ENCODE measurements at regions not wholly inside any gene's neighbourhood (a gene's known extent, or its start where the extent isn't known, plus 50 kb on each side); places are given as distances from the start of the nearest gene placed in this dataset.

DNA sequence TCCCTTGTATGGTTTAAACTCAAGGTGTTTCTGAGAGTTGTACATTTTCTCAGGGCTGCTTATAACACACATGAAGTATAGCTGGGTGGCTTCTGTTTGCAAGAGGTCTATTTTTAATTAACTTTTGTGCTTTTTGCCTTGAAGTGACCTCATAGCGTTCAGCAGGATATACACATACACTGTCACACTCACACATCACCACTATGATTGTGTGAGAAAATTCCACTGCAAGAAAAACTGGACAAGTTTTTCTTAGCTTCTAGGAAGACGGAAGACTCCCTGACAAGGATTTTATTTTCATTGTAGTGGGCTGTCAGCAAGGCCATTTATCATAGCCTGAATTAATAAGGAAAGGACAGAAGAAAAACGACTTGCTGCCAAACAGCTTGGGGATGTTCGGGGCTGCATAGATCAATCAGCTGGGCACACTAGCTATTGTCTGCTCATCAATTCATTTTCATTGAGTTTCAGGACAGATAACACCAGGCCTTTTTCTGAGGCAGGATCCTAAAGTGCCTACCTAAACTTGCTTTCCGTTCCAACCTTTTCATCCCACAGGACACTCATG, 192.8 kb upstream of the CRBN start:
- no peak overlapping the region for H3K4me2 ChIP-seq (ENCODE audit: insufficient read depth, low read length)
- no peaks in the 10 kb centered on the region for H3K4me1 ChIP-seq (replicated peaks in 1 of 2; ENCODE audit: control insufficient read depth in 2 of 2, insufficient read depth in 2 of 2, low read length in 2 of 2)
- ChIA-PET POLR2A (no interaction called here), CTCF (ENCODE audit: low intra/inter-chr PET ratio) (no interaction called here)
- 0 out of 2 replicates have a peak, but pooled peaks cover 1% of the 10 kb centered on the region for H3K9me3 ChIP-seq (replicated peaks; ENCODE audit: control insufficient read depth, insufficient read depth, low read depth, low read length)
- no TSS peak for BruUV-seq (replicated peaks)
- H3K4me3 ChIP-seq, result no peak overlapping the region
- no peaks in the 10 kb centered on the region for H3K36me3 ChIP-seq (ENCODE audit: control insufficient read depth, insufficient read depth, low read length)
- intact Hi-C loops (cut with micrococcal nuclease), result no loop called here
- no peaks in the 10 kb centered on the region for H3K9me1 ChIP-seq (ENCODE audit: control insufficient read depth, insufficient read depth, low read length)
- in situ Hi-C loops (cut with MboI), result no loop called here
- no peaks in the 10 kb centered on the region for H3K27me3 ChIP-seq (ENCODE audit: control insufficient read depth in 2 of 2, insufficient read depth in 2 of 2, low read length in 2 of 2)
- no peak overlapping the region for H2AFZ ChIP-seq (ENCODE audit: low read depth, low read length)
- no peak for ATAC-seq
- 0% methylated on average over 5 of the region's 5 CpGs for WGBS (ENCODE audit: insufficient coverage, low coverage, missing lambda C conversion rate)
- no peak overlapping the region for H3K27ac ChIP-seq (ENCODE audit: extremely low read depth, low read depth, low read length)
- no peaks in the 10 kb centered on the region for H4K20me1 ChIP-seq (replicated peaks; ENCODE audit: control insufficient read depth, insufficient read depth, low read length)
- H3K79me2 ChIP-seq (ENCODE audit: control insufficient read depth, insufficient read depth, low read length), result no peaks in the 10 kb centered on the region
- DNase-seq (ENCODE audit: extremely low read depth in 1 of 4, low spot score in 3 of 4), result no peak
- FAIRE-seq, result no peak
- no peak overlapping the region for H3K9ac ChIP-seq (ENCODE audit: insufficient read depth in 1 of 2, low read depth in 2 of 2, low read length in 2 of 2)
- TF ChIP-seq RUNX1 (IDR thresholded peaks at IDR 0.05; ENCODE audit: low read depth) (no peak), TAF15 (IDR thresholded peaks at IDR 0.05; ENCODE audit: low read depth, low read length) (no peak), TCF3 (CRISPR knock-in tag; IDR thresholded peaks at IDR 0.05) (no peak), ETS2 (tag; IDR thresholded peaks at IDR 0.05; ENCODE audit: borderline replicate concordance, poor library complexity, severe bottlenecking) (no peak), NCOA4 (IDR thresholded peaks at IDR 0.05; ENCODE audit: partially characterized antibody) (no peak), EWSR1 (IDR thresholded peaks at IDR 0.05; ENCODE audit: borderline replicate concordance, low read depth, partially characterized antibody) (no peak), ZNF445 (CRISPR knock-in tag; IDR thresholded peaks at IDR 0.05; ENCODE audit: low read depth) (no peak), CXXC5 (CRISPR knock-in tag; IDR thresholded peaks at IDR 0.05) (no peak), RB1 (IDR thresholded peaks at IDR 0.05; ENCODE audit: low read depth) (no peak), CREBBP (IDR thresholded peaks at IDR 0.05; ENCODE audit: low read depth, low read length) (no peak), PTTG1 (tag; IDR thresholded peaks at IDR 0.05; ENCODE audit: low read depth) (no peak), PHF21A (IDR thresholded peaks at IDR 0.05; ENCODE audit: borderline replicate concordance, low read depth) (no peak), HDGF (IDR thresholded peaks at IDR 0.05) (no peak), CREM (IDR thresholded peaks at IDR 0.05; ENCODE audit: low read depth) (no peak)
- TF ChIP-seq, protein P1, sequence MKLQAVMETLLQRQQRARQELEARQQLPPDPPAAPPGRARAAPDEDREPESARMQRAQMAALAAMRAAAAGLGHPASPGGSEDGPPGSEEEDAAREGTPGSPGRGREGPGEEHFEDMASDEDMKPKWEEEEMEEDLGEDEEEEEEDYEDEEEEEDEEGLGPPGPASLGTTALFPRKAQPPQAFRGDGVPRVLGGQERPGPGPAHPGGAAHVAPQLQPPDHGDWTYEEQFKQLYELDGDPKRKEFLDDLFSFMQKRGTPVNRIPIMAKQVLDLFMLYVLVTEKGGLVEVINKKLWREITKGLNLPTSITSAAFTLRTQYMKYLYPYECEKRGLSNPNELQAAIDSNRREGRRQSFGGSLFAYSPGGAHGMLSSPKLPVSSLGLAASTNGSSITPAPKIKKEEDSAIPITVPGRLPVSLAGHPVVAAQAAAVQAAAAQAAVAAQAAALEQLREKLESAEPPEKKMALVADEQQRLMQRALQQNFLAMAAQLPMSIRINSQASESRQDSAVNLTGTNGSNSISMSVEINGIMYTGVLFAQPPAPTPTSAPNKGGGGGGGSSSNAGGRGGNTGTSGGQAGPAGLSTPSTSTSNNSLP (IDR thresholded peaks at IDR 0.05; ENCODE audit: borderline replicate concordance, low read depth, low read length), result no peak
- TF ChIP-seq, protein P2, sequence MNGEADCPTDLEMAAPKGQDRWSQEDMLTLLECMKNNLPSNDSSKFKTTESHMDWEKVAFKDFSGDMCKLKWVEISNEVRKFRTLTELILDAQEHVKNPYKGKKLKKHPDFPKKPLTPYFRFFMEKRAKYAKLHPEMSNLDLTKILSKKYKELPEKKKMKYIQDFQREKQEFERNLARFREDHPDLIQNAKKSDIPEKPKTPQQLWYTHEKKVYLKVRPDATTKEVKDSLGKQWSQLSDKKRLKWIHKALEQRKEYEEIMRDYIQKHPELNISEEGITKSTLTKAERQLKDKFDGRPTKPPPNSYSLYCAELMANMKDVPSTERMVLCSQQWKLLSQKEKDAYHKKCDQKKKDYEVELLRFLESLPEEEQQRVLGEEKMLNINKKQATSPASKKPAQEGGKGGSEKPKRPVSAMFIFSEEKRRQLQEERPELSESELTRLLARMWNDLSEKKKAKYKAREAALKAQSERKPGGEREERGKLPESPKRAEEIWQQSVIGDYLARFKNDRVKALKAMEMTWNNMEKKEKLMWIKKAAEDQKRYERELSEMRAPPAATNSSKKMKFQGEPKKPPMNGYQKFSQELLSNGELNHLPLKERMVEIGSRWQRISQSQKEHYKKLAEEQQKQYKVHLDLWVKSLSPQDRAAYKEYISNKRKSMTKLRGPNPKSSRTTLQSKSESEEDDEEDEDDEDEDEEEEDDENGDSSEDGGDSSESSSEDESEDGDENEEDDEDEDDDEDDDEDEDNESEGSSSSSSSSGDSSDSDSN (IDR thresholded peaks at IDR 0.05; ENCODE audit: borderline replicate concordance in 1 of 2, low read depth in 2 of 2, low read length in 2 of 2), result no peak
- TF ChIP-seq, protein P3, sequence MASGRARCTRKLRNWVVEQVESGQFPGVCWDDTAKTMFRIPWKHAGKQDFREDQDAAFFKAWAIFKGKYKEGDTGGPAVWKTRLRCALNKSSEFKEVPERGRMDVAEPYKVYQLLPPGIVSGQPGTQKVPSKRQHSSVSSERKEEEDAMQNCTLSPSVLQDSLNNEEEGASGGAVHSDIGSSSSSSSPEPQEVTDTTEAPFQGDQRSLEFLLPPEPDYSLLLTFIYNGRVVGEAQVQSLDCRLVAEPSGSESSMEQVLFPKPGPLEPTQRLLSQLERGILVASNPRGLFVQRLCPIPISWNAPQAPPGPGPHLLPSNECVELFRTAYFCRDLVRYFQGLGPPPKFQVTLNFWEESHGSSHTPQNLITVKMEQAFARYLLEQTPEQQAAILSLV (tag; IDR thresholded peaks at IDR 0.05), result no peak
- TF ChIP-seq, protein P4, sequence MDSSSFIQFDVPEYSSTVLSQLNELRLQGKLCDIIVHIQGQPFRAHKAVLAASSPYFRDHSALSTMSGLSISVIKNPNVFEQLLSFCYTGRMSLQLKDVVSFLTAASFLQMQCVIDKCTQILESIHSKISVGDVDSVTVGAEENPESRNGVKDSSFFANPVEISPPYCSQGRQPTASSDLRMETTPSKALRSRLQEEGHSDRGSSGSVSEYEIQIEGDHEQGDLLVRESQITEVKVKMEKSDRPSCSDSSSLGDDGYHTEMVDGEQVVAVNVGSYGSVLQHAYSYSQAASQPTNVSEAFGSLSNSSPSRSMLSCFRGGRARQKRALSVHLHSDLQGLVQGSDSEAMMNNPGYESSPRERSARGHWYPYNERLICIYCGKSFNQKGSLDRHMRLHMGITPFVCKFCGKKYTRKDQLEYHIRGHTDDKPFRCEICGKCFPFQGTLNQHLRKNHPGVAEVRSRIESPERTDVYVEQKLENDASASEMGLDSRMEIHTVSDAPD (CRISPR knock-in tag; IDR thresholded peaks at IDR 0.05), result no peak

Measured in K562 (cell line).